ENCODE measurements at regions not wholly inside any gene's neighbourhood (a gene's known extent, or its start where the extent isn't known, plus 50 kb on each side); places are given as distances from the start of the nearest gene placed in this dataset.

GRCh38 chr4:178871476-178871875 lies 1429.2 kb upstream of the AGA start:
- ChIA-PET CTCF (no interaction called here), POLR2A (no interaction called here)
- no peak overlapping the region for H2AFZ ChIP-seq (ENCODE audit: low read depth, low read length, poor library complexity, severe bottlenecking)

More at GRCh38 chr4:178871476-178871875, 1429.2 kb upstream of the AGA start:
- Histone ChIP-seq H3K9me2 (ENCODE audit: insufficient read depth) (no peaks in the 10 kb centered on the region), H3K79me2 (ENCODE audit: insufficient read depth, low read length) (no peaks in the 10 kb centered on the region), H3K4me3 (replicated peaks in 1 of 2; ENCODE audit: low read depth in 1 of 2, low read length in 2 of 2) (no peak overlapping the region), H3K9me3 (ENCODE audit: control insufficient read depth in 1 of 2, insufficient read depth in 1 of 2, low read depth in 1 of 2, low read length in 2 of 2) (no peaks in the 10 kb centered on the region), H3K36me3 (ENCODE audit: control insufficient read depth in 1 of 2, insufficient read depth in 2 of 2, low read length in 2 of 2) (no peaks in the 10 kb centered on the region), H3K27ac (ENCODE audit: low read depth, low read length) (no peak overlapping the region), H3K27me3 (ENCODE audit: insufficient read depth, low read length) (no peaks in the 10 kb centered on the region), H4K20me1 (ENCODE audit: insufficient read depth) (no peaks in the 10 kb centered on the region), H3K4me2 (ENCODE audit: low read length) (no peak overlapping the region), H3K9ac (ENCODE audit: low read length) (no peak overlapping the region), H3K4me1 (ENCODE audit: control insufficient read depth in 1 of 2, insufficient read depth in 2 of 2, low read length in 2 of 2) (no peaks in the 10 kb centered on the region)
- RAD21 ChIA-PET (ENCODE audit: low non-redundant PET in 1 of 2, low total read pairs in 2 of 2, uncharacterized antibody in 2 of 2, unreplicated experiment in 2 of 2): no interaction called here
- BruUV-seq (replicated peaks): no TSS peak
- intact Hi-C loops (cut with micrococcal nuclease): no loop called here
- DNase-seq (ENCODE audit: low read depth, low spot score) (no peak), ATAC-seq (no peak)
- no peak for TF ChIP-seq SIN3A (IDR thresholded peaks at IDR 0.05; ENCODE audit: low read depth)
- TF ChIP-seq SRF (IDR thresholded peaks at IDR 0.05; ENCODE audit: low read depth): no peak
- no peak for TF ChIP-seq ATF3 (IDR thresholded peaks at IDR 0.05)
- TF ChIP-seq SP1 (IDR thresholded peaks at IDR 0.05; ENCODE audit: low read depth): no peak
- no peak for TF ChIP-seq CTCF (IDR thresholded peaks at IDR 0.05 in 2 of 3, conservative IDR thresholded peaks at IDR 0.05 in 1 of 3; ENCODE audit: borderline replicate concordance in 1 of 3, insufficient read depth in 1 of 3, low read depth in 2 of 3, low read length in 2 of 3)
- no peak for TF ChIP-seq ZBTB33 (IDR thresholded peaks at IDR 0.05; ENCODE audit: extremely low read depth, insufficient replicate concordance, low read length)
- no peak for TF ChIP-seq EZH2 (IDR thresholded peaks at IDR 0.05)
- no peak for TF ChIP-seq CBX3 (IDR thresholded peaks at IDR 0.05; ENCODE audit: low read depth)
- no peak for TF ChIP-seq ZNF274 (IDR thresholded peaks at IDR 0.05; ENCODE audit: low read depth, low read length)
- TF ChIP-seq POLR2AphosphoS5 (IDR thresholded peaks at IDR 0.05; ENCODE audit: low read depth, low read length): no peak
- no peak for TF ChIP-seq RAD21 (IDR thresholded peaks at IDR 0.05; ENCODE audit: low read depth)

Data from HCT116 (cell line).